GM13976 (cell line): ENCODE measurements at regions not wholly inside any gene's neighbourhood (a gene's known extent, or its start where the extent isn't known, plus 50 kb on each side); places are given as distances from the start of the nearest gene placed in this dataset.

Experiments used
- DNase-seq: peaks from one replicate; pipeline ENCODE4 v3.0.0; 2012; ENCODE audit warnings: low spot score
- in situ Hi-C: fragments of 300-500 bp; cut with MboI; formaldehyde crosslinking; loops from one replicate; pipeline ENCODE4 v1.12.0; 2022; ENCODE audit warnings: low sequenced_read_pairs, mixed read lengths, inconsistent platforms; ENCODE audit not compliant: unreplicated experiment
- TF ChIP-seq, protein P1 (sequence below): IDR thresholded peaks from 2 replicates; pipeline ENCODE4 v1.5.1; 2012; ENCODE audit warnings: borderline replicate concordance, mild to moderate bottlenecking; ENCODE audit not compliant: insufficient read depth; ENCODE audit errors: extremely low read depth, missing control alignments, control extremely low read depth

DNA sequence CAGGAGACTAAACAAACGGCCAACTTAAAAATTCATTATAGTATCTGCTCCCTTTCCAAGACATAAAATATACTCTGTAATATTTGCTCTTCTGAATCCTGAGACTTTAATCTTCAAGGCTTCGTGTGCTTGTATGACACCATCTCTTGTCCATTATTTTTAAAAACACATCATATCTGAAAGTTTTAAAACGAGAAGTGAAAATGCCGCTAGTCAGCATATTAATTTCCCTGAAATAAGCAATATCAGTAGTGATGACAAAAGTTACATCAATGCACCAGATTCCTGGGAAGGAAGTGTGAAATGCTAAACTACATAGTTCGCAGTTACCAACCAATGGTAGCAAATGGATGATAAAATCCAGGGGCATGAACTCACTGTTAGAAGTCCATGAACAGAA is 66.8 kb upstream of the EXOC1L start:
- no peak for DNase-seq
- in situ Hi-C loops = no loop called here
- TF ChIP-seq, protein P1, sequence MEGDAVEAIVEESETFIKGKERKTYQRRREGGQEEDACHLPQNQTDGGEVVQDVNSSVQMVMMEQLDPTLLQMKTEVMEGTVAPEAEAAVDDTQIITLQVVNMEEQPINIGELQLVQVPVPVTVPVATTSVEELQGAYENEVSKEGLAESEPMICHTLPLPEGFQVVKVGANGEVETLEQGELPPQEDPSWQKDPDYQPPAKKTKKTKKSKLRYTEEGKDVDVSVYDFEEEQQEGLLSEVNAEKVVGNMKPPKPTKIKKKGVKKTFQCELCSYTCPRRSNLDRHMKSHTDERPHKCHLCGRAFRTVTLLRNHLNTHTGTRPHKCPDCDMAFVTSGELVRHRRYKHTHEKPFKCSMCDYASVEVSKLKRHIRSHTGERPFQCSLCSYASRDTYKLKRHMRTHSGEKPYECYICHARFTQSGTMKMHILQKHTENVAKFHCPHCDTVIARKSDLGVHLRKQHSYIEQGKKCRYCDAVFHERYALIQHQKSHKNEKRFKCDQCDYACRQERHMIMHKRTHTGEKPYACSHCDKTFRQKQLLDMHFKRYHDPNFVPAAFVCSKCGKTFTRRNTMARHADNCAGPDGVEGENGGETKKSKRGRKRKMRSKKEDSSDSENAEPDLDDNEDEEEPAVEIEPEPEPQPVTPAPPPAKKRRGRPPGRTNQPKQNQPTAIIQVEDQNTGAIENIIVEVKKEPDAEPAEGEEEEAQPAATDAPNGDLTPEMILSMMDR = no peak

DNA sequence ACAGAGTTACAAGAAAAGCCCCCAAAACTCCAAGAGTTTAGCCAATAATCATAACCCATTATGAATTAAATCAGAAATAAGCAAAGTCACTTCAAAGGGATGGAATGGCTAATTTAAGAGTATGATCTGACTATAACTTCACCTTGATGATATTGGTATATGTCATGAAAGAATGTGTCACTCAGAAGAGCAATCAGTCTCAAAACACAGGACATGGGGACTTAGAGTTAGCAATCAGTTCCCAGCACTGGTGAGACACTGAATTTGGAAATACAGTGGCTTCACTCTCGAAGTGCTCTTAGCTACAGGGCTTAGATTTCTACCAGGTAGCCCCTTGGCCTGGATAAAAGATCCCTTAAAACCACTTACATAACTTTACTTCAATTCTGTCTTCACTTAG is 65.7 kb upstream of the EXOC1L start:
- TF ChIP-seq, protein P1 = no peak
- in situ Hi-C loops = no loop called here
- DNase-seq = no peak

DNA sequence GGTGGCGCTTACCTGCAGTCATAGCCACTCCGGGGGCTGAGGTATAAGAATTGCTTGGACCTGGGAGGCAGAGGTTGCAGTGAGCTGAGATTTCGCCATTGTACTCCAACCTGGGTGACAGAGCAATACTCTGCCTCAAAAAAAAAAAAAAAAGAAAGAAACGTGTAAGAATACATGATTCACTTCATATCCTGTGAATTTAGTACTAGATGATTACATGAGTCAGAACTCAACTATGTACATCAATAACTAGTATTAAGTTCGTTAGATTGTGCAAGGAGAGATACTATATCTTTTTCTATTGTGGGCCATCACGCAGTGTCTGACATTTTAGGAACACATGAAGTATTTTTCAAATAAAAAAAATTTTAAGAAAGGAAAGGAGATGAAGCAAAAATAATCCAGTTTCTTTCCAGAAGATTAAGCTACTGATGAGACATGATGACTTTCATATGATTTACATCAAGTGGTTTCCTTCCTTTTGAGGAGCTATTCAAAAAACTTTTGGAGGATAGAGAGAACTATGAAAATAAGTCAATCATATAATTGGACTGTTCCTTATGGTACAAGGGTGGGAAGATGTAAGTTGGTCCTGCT is 64.7 kb upstream of the EXOC1L start:
- TF ChIP-seq, protein P1 = no peak
- DNase-seq = no peak
- in situ Hi-C loops = no loop called here

GRCh38 chr4:55756208-55756607 is 63.4 kb upstream of the EXOC1L start:
- DNase-seq = no peak
- TF ChIP-seq, protein P1 = no peak
- in situ Hi-C loops = no loop called here

DNA sequence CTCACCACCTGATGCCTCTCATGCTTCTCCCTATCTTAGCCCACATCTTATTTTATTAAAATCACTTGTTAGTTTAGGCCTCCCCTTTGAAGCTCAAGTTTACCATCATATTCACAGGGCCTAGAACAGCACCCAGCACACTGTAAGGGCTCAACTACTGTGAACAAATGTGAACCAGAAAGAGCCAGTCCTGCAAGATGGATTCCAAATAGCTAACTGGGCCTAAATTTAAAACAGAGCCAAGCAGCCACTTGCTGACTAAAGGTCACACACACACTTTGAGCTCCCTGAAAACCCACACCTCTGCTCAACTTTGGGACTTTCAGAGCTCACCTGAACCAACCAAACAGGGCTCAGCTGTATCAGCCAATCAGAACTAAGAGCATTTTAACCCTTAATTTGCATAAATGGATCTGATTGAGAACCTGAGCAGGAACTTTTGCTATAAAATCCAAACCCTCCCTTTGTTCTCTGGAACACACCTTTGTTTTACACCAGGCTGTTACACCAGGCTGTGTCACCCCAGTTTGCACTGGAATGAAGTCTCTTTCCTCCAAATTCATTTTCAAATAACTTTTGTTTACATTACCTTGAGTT is 62.1 kb upstream of the EXOC1L start:
- no peak for DNase-seq
- in situ Hi-C loops = no loop called here
- TF ChIP-seq, protein P1 = no peak

GRCh38 chr4:55758066-55758465 is 61.5 kb upstream of the EXOC1L start:
- TF ChIP-seq, protein P1 = no peak
- no peak for DNase-seq
- in situ Hi-C loops = no loop called here

DNA sequence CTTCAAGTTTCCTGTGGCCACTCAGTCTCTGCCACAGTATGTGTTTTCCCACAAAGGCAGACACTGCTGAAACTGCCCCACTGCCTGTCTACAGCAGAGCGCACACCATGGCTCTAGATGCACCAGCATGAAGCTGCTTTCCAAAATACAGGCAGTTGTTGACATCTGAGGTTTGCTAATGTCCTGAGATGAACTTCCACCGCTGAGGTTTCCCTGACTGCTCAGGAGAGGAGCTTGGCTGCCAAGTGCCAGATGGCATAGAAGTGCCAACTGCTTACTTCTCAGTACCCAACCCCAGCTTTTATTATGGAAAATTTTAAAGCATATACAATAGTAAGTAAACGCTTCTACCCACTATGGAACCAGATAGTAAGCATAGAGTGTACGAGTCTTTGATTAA is 61.0 kb upstream of the EXOC1L start:
- TF ChIP-seq, protein P1 = no peak
- in situ Hi-C loops = no loop called here

More for the DNA sequence above, 61.0 kb upstream of the EXOC1L start:
- DNase-seq = no peak
